Sigmoid colon (tissue), 6 donors: ENCODE measurements at regions not wholly inside any gene's neighbourhood (a gene's known extent, or its start where the extent isn't known, plus 50 kb on each side); places are given as distances from the start of the nearest gene placed in this dataset.

ENCODE experiments used
- DNase-seq: peaks from one replicate; pipeline ENCODE4 v3.0.0-alpha.2; 2019
- H3K27ac ChIP-seq, 4 donors: fragments of 200-600 bp; sonication (generic); one replicate each; pipeline ENCODE4 v1.5.1; 2016 to 2019; ENCODE audit warnings: mild to moderate bottlenecking in 1 of 4
- H3K27me3 ChIP-seq, 3 donors: fragments of 200-600 bp; sonication (generic); one replicate each; pipeline ENCODE4 v1.5.1; 2019; ENCODE audit warnings: mild to moderate bottlenecking in 1 of 3
- H3K36me3 ChIP-seq, 4 donors: fragments of 200-600 bp; sonication (generic); one replicate each; pipeline ENCODE4 v1.5.1; 2016 to 2019
- H3K4me1 ChIP-seq, 4 donors: fragments of 200-600 bp; sonication (generic); one replicate each; pipeline ENCODE4 v1.5.1; 2017 to 2019
- H3K4me3 ChIP-seq, 4 donors: fragments of 200-600 bp; sonication (generic); one replicate each; pipeline ENCODE4 v1.5.1; 2017 to 2019; ENCODE audit warnings: mild to moderate bottlenecking in 2 of 4, moderate library complexity in 1 of 4
- H3K9me3 ChIP-seq, 4 donors: fragments of 200-600 bp in 3 of 4; sonication (generic) in 3 of 4; one replicate each; pipeline versions ENCODE4 v1.5.1 to v1.6.1; 2013 to 2019
- CTCF ChIP-seq, 4 experiments: fragments of 450-650 bp in 3 of 4; fragments of 200-600 bp in 1 of 4; IDR thresholded peaks; one replicate each; pipeline ENCODE4 v1.5.1; 2016 to 2019; ENCODE audit warnings: antibody characterized with exemption in 4 of 4, mild to moderate bottlenecking in 3 of 4, moderate library complexity in 2 of 4
- EP300 ChIP-seq, 4 donors: sonication (generic); formaldehyde crosslinking; IDR thresholded peaks; one replicate each; pipeline ENCODE4 v1.6.1; 2017; ENCODE audit warnings: antibody characterized with exemption in 4 of 4
- POLR2A ChIP-seq, 2 donors: fragments of 450-650 bp; IDR thresholded peaks; one replicate each; pipeline ENCODE4 v1.6.1; 2016; ENCODE audit warnings: antibody characterized with exemption in 2 of 2, mild to moderate bottlenecking in 2 of 2, moderate library complexity in 2 of 2
- POLR2AphosphoS5 ChIP-seq, 4 donors: sonication (generic); formaldehyde crosslinking; IDR thresholded peaks; one replicate each; pipeline ENCODE4 v1.6.1; 2017; ENCODE audit warnings: antibody characterized with exemption in 4 of 4
- WGBS, 2 donors: extraction: QIAGEN DNeasy Blood & Tissue Kit; methylation state at CpG; one replicate each; pipeline ENCODE4 v1.1.7; 2013; 5-methylcytosine and 5-hydroxymethylcytosine counted together
- intact Hi-C: fragments of 100-400 bp; cut with DNase I; formaldehyde crosslinking; loops from one replicate; pipeline ENCODE4 v1.15.1; 2023
- donor health status: healthy with polysubstance abuse.
- donor health status: healthy.

- Histone ChIP-seq H3K4me1 (no peaks in the 10 kb centered on the region), H3K36me3 (no peaks in the 10 kb centered on the region), H3K4me3 (no peak overlapping the region), H3K9me3 (peaks cover 0 to 3% (median 0%) of the 10 kb centered on the region in 4 donors), H3K27ac (no peak overlapping the region), H3K27me3 (no peaks in the 10 kb centered on the region)
- DNase-seq = no peak
- 92 to 95% methylated on average over 2 of the region's 2 CpGs for WGBS, 2 donors
- intact Hi-C loops = no loop called here
- TF ChIP-seq CTCF (IDR thresholded peaks at IDR 0.05) = no peak
- TF ChIP-seq POLR2AphosphoS5 (IDR thresholded peaks at IDR 0.05) = no peak
- TF ChIP-seq EP300 (IDR thresholded peaks at IDR 0.05) = no peak
- TF ChIP-seq POLR2A (IDR thresholded peaks at IDR 0.05) = no peak
Observed at GRCh38 chr2:4670331-4670730, 967.0 kb downstream of the DCDC2C start.

DNA sequence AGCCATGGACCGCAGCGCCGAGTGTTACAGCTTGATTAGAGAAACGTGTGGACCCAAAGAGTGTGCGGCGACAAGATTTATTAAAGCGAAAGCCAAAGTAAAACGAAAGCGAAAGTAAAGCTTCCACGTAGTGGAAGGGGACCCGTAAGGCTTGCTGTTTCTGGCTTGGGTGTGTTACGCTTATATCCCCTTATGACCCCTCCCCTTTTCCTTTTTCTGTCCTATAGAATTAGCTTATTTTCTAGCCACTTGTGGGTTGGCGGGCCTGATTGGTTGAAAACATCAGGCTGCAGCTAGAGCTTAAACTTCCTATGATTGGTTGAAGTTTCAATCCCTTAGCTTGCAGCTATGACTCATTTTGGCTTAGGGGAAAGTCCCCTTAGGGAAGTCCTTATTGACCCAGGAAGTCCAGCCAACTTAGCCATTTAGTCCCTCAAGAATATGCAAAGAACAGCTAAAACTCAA is 969.7 kb downstream of the DCDC2C start:
- Histone ChIP-seq H3K9me3 (no peaks in the 10 kb centered on the region), H3K4me3 (peak overlapping the region in 2 of 4 donors; percentile 10 to 13), H3K36me3 (no peaks in the 10 kb centered on the region), H3K27me3 (no peaks in the 10 kb centered on the region), H3K27ac (no peak overlapping the region), H3K4me1 (no peaks in the 10 kb centered on the region)
- 91 to 92% methylated on average over 13 of the region's 13 CpGs for WGBS, 2 donors
- intact Hi-C loops = no loop called here
- DNase-seq = no peak
- no peak for TF ChIP-seq POLR2AphosphoS5 (IDR thresholded peaks at IDR 0.05)
- no peak for TF ChIP-seq POLR2A (IDR thresholded peaks at IDR 0.05)
- no peak for TF ChIP-seq EP300 (IDR thresholded peaks at IDR 0.05)
- no peak for TF ChIP-seq CTCF (IDR thresholded peaks at IDR 0.05)

DNA sequence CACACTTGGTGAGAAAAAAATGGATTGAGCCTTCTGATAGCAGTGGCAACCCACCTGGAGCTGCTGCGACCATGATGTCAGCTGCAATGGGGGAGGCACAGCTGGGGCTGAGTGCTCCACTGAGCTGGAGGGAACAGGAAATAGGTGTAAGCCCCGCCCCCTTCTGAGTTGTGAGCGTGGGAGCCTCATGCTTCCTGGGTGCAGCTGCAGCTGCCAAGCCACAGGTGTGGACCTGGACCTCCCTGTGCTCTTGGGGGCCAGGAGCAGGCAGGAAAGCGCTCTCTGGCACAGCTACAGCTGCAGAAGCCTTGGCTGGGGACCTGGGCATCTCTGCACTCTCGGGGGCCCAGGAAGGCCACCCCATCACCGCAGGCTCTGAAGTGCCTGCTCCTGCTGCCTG is 970.6 kb downstream of the DCDC2C start:
- Histone ChIP-seq H3K27ac (no peak overlapping the region), H3K36me3 (no peaks in the 10 kb centered on the region), H3K4me3 (no peak overlapping the region), H3K4me1 (no peaks in the 10 kb centered on the region), H3K9me3 (no peaks in the 10 kb centered on the region), H3K27me3 (no peaks in the 10 kb centered on the region)
- TF ChIP-seq EP300 (IDR thresholded peaks at IDR 0.05) (no peak), CTCF (IDR thresholded peaks at IDR 0.05) (no peak), POLR2A (IDR thresholded peaks at IDR 0.05) (no peak), POLR2AphosphoS5 (IDR thresholded peaks at IDR 0.05) (no peak)
- WGBS, 2 donors = 65 to 77% methylated on average over 6 of the region's 6 CpGs
- DNase-seq = no peak
- intact Hi-C loops = no loop called here

DNA sequence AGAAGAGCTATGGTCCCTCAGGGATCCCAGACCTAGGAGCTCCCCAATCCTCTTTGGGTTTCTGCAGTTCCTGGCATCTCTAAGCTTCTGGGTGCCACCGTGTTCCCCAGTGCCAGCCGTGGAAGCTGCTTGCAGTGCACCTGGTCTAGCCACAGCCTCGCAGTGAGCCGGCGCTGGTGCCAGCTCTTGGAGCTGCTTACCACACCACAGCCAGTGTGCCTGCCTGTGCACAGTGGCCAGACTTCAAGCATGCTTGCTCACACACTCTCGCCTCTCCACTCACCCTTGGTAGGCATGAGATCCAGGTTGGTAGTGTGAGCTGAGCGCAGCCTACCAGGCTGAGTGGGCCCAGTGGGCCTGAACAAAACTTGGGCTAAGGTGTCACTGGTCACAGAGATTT is 971.9 kb downstream of the DCDC2C start:
- TF ChIP-seq POLR2AphosphoS5 (IDR thresholded peaks at IDR 0.05) (no peak), POLR2A (IDR thresholded peaks at IDR 0.05) (no peak), EP300 (IDR thresholded peaks at IDR 0.05) (no peak), CTCF (IDR thresholded peaks at IDR 0.05) (no peak)
- Histone ChIP-seq H3K36me3 (no peaks in the 10 kb centered on the region), H3K4me1 (no peaks in the 10 kb centered on the region), H3K27me3 (no peaks in the 10 kb centered on the region), H3K4me3 (no peak overlapping the region), H3K9me3 (no peaks in the 10 kb centered on the region), H3K27ac (no peak overlapping the region)
- 88 to 96% methylated on average over 7 of the region's 7 CpGs for WGBS, 2 donors
- intact Hi-C loops = no loop called here
- no peak for DNase-seq

DNA sequence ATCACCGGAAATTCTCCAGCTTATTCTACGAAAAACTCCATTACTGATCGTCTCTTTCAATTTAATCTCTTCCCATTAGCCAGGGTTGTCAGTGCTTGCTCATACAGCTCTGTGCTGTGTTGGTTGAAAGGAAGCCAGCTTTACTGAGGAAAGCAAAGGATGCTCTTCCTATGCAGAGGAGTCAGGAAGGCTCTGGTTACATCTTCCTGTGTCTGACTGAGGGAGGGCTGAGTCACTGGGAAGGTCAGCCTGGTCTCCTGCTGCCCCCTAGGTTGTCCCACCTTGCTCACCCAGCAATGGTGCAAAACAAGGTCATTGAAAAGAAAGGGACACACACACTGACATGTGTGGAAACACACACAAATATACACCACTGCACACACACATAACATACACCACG is 975.6 kb downstream of the DCDC2C start:
- Histone ChIP-seq H3K9me3 (no peaks in the 10 kb centered on the region), H3K4me3 (no peak overlapping the region), H3K4me1 (no peaks in the 10 kb centered on the region), H3K27ac (no peak overlapping the region), H3K27me3 (no peaks in the 10 kb centered on the region), H3K36me3 (no peaks in the 10 kb centered on the region)
- TF ChIP-seq CTCF (IDR thresholded peaks at IDR 0.05) = no peak
- TF ChIP-seq POLR2AphosphoS5 (IDR thresholded peaks at IDR 0.05) = no peak
- no peak for TF ChIP-seq POLR2A (IDR thresholded peaks at IDR 0.05)
- TF ChIP-seq EP300 (IDR thresholded peaks at IDR 0.05) = no peak
- 87 to 89% methylated on average over 4 of the region's 4 CpGs for WGBS, 2 donors
- DNase-seq = no peak
- intact Hi-C loops = no loop called here
